DND-41 (cell line): ENCODE measurements at regions not wholly inside any gene's neighbourhood (a gene's known extent, or its start where the extent isn't known, plus 50 kb on each side); places are given as distances from the start of the nearest gene placed in this dataset.
"Not testable (repeated sequence)": the region's sequence is repeated elsewhere in the genome, so short reads cannot be mapped to it uniquely, and the experiment has no call there.

ENCODE experiments used
- ATAC-seq: fragments of 200-7000 bp; cut with Tn5 transposase; 3 replicates; pipeline ENCODE4 v1.9.1; 2021; ENCODE audit warnings: low read depth; ENCODE audit not compliant: insufficient read depth
- DNase-seq: peaks from one replicate; pipeline ENCODE4 v3.0.0-alpha.2; 2020
- H2AFZ ChIP-seq: 2 replicates; pipeline ENCODE4 v1.6.0; 2012; ENCODE audit warnings: low read depth, low read length
- H3K27ac ChIP-seq: 2 replicates; pipeline ENCODE4 v1.5.1; 2012; ENCODE audit warnings: low read length, inconsistent platforms
- H3K27me3 ChIP-seq: fragments of 200-600 bp; sonication (generic); 2 replicates; pipeline ENCODE4 v1.6.0; 2012; ENCODE audit warnings: low read length, mild to moderate bottlenecking, inconsistent platforms; ENCODE audit not compliant: insufficient read depth, poor library complexity
- H3K36me3 ChIP-seq: 2 replicates; pipeline ENCODE4 v1.5.1; 2012; ENCODE audit warnings: low read length, inconsistent platforms; ENCODE audit not compliant: insufficient read depth
- H3K4me1 ChIP-seq: 2 replicates; pipeline ENCODE4 v1.5.1; 2012; ENCODE audit warnings: mild to moderate bottlenecking, low read length; ENCODE audit not compliant: insufficient read depth
- H3K4me2 ChIP-seq: 2 replicates; pipeline ENCODE4 v1.6.0; 2012; ENCODE audit warnings: mild to moderate bottlenecking, moderate library complexity, low read length, inconsistent platforms; ENCODE audit not compliant: insufficient read depth
- H3K4me3 ChIP-seq, 2 experiments: fragments of 200-600 bp in 1 of 2; shearing (Covaris generic) in 1 of 2; 2 replicates each; pipeline ENCODE4 v1.5.1; 2012 to 2016; ENCODE audit warnings: inconsistent platforms in 2 of 2, low read length in 2 of 2, mild to moderate bottlenecking in 2 of 2, low read depth in 1 of 2, moderate library complexity in 1 of 2
- H3K79me2 ChIP-seq: 2 replicates; pipeline ENCODE4 v1.6.0; 2012; ENCODE audit warnings: low read length, inconsistent platforms; ENCODE audit not compliant: insufficient read depth
- H3K9ac ChIP-seq: 2 replicates; pipeline ENCODE4 v1.6.0; 2012; ENCODE audit warnings: low read depth, mild to moderate bottlenecking, inconsistent platforms, low read length, moderate library complexity
- H3K9me3 ChIP-seq: 2 replicates; pipeline ENCODE4 v1.5.1; 2012; ENCODE audit warnings: low read length, moderate library complexity, mild to moderate bottlenecking, inconsistent platforms; ENCODE audit not compliant: insufficient read depth, severe bottlenecking
- H4K20me1 ChIP-seq: 2 replicates; pipeline ENCODE4 v1.6.0; 2012; ENCODE audit warnings: low read length; ENCODE audit not compliant: insufficient read depth
- EZH2 ChIP-seq: IDR thresholded peaks from 3 replicates; pipeline ENCODE4 v1.6.1; 2012; ENCODE audit warnings: borderline replicate concordance, low read depth, mild to moderate bottlenecking, moderate library complexity, low read length, inconsistent platforms; ENCODE audit not compliant: severe bottlenecking
- TF ChIP-seq, protein P1 (sequence below): IDR thresholded peaks from 2 replicates; pipeline ENCODE4 v1.5.1; 2012; ENCODE audit warnings: borderline replicate concordance, low read length, moderate library complexity, mild to moderate bottlenecking; ENCODE audit not compliant: poor library complexity, severe bottlenecking; ENCODE audit errors: extremely low read depth

DNA sequence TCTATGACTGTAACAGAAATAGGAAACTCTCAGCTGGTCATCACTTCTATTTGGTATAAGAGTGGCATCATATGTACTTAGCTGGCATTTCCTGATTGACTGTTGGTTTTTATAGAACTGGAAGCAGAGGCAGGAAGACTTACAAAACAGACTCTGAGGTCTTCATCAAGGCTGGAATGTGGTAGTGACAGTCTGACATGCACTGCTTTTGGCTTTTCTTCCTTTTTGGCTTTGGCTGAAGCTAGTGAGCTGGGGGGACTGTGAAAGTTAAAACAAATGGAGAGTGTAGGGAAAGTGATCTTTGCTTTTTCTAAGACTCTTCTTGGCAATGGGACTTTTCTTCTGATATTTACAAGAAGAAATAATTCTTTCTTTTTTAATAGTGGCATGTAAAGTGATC, 121.1 kb upstream of the SLC4A4 start:
- Histone ChIP-seq H3K9me3 (no peaks in the 10 kb centered on the region), H4K20me1 (no peaks in the 10 kb centered on the region), H3K27ac (no peak overlapping the region), H3K36me3 (no peaks in the 10 kb centered on the region), H3K4me3 (no peak overlapping the region), H3K4me1 (no peaks in the 10 kb centered on the region), H3K4me2 (no peak overlapping the region), H3K9ac (no peak overlapping the region), H2AFZ (no peak overlapping the region), H3K79me2 (no peaks in the 10 kb centered on the region), H3K27me3 (no peaks in the 10 kb centered on the region)
- ATAC-seq (no peak), DNase-seq (no peak)
- TF ChIP-seq, protein P1, sequence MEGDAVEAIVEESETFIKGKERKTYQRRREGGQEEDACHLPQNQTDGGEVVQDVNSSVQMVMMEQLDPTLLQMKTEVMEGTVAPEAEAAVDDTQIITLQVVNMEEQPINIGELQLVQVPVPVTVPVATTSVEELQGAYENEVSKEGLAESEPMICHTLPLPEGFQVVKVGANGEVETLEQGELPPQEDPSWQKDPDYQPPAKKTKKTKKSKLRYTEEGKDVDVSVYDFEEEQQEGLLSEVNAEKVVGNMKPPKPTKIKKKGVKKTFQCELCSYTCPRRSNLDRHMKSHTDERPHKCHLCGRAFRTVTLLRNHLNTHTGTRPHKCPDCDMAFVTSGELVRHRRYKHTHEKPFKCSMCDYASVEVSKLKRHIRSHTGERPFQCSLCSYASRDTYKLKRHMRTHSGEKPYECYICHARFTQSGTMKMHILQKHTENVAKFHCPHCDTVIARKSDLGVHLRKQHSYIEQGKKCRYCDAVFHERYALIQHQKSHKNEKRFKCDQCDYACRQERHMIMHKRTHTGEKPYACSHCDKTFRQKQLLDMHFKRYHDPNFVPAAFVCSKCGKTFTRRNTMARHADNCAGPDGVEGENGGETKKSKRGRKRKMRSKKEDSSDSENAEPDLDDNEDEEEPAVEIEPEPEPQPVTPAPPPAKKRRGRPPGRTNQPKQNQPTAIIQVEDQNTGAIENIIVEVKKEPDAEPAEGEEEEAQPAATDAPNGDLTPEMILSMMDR: no peak
- TF ChIP-seq EZH2: no peak

DNA sequence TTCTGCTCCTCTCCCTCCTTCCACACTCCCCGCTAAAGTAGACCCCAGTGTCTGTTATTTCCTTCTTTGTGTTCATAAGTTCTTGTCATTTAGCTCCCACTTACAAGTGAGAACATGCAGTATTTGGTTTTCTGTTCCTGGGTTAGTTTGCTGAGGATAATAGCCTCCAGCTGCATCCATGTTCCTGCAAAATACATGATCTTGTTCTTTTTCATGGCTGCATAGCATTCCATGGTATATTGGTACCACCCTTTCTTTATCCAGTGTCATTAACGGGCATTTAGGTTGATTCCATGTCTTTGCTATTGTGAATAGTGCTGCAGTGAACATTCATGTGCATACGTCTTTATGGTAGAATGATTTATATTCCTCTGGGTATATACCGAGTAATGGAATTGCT, 118.0 kb upstream of the SLC4A4 start:
- H3K4me3 ChIP-seq, DNase-seq, H4K20me1 ChIP-seq, H2AFZ ChIP-seq, H3K4me2 ChIP-seq, H3K36me3 ChIP-seq, H3K79me2 ChIP-seq, ATAC-seq, H3K27ac ChIP-seq, H3K9me3 ChIP-seq, H3K9ac ChIP-seq, H3K27me3 ChIP-seq, H3K4me1 ChIP-seq: not testable (repeated sequence)

DNA sequence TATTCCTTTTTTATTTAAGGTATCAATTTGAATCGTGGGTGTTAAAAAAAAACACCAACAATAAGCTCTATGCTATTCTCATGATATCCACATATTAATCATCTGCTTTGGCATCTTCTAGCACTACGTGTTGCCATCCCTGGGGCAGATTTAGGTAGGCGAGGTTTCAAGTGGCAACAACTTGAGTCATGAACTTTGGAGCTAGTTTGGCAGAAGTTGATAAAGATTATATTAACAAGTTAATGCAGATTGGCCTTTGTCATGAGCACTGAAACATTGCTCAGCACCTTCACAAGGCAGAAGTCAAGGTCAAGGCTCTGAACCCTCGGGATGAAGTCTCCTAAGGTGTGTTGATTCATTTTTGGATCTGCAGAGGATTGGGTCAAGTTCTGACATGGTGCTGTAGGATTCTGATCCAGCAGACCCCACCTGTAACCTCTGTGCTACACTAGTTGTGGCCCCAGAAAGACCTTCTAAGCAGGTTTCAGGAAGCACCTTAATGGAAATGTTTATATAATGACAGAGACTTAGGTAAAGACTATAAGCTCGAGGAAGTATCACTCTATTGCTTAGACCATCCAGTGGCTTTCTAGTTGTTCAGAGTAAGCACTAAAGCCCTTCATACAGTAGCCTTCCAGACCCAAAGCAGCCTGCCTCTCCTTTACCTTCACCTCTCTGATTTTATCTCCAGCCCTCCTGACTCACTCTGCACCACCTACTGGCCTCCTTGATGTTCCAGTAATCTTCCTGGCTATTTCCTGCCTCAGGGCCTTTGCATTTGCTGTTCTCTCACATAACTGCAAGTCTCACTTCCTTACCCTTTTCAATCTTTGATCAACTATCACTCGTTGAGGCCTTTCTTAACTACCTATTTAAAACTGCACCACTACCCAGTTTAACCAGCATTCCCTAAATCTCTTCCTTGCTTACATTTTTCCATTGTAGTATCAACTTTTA, 117.0 kb upstream of the SLC4A4 start:
- ATAC-seq: no peak
- no peaks in the 10 kb centered on the region for H3K4me1 ChIP-seq

DNA sequence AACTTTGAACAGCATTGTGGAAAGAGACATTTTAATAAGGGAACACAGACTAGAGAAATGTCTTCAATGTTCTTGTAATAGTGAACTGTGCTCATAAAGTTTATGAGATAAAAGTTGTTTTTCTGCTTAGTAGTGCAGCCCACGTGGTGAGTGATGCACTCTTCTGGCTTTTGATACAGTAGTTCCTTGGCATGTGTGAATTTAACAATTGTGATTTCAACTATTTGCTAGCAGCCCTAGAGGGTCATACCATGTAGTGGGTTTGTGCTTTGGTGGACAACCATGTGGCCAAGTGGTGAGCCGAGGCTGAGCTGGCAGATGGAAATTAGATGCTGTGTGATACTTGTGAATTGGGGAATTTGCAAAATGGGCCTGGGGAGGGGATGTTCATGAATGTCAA, 116.2 kb upstream of the SLC4A4 start:
- Histone ChIP-seq H3K4me2 (no peak overlapping the region), H4K20me1 (no peaks in the 10 kb centered on the region), H3K79me2 (no peaks in the 10 kb centered on the region), H3K4me3 (no peak overlapping the region), H3K9me3 (no peaks in the 10 kb centered on the region), H3K36me3 (no peaks in the 10 kb centered on the region), H3K9ac (no peak overlapping the region), H3K27me3 (no peaks in the 10 kb centered on the region), H3K4me1 (no peaks in the 10 kb centered on the region), H3K27ac (no peak overlapping the region), H2AFZ (no peak overlapping the region)
- no peak for TF ChIP-seq EZH2
- TF ChIP-seq, protein P1: no peak
- ATAC-seq (no peak), DNase-seq (no peak)

More for the DNA sequence above, 117.0 kb upstream of the SLC4A4 start:
- no peak for TF ChIP-seq EZH2
- TF ChIP-seq, protein P1: no peak
- no peak overlapping the region for H2AFZ ChIP-seq
- H4K20me1 ChIP-seq: no peaks in the 10 kb centered on the region
- no peak overlapping the region for H3K9ac ChIP-seq
- H3K27me3 ChIP-seq: no peaks in the 10 kb centered on the region
- no peak overlapping the region for H3K4me3 ChIP-seq
- no peak overlapping the region for H3K4me2 ChIP-seq
- H3K27ac ChIP-seq: no peak overlapping the region
- H3K9me3 ChIP-seq: no peaks in the 10 kb centered on the region
- H3K79me2 ChIP-seq: no peaks in the 10 kb centered on the region
- H3K36me3 ChIP-seq: no peaks in the 10 kb centered on the region
- DNase-seq: no peak
